ENCODE measurements at regions not wholly inside any gene's neighbourhood (a gene's known extent, or its start where the extent isn't known, plus 50 kb on each side); places are given as distances from the start of the nearest gene placed in this dataset.

DNA sequence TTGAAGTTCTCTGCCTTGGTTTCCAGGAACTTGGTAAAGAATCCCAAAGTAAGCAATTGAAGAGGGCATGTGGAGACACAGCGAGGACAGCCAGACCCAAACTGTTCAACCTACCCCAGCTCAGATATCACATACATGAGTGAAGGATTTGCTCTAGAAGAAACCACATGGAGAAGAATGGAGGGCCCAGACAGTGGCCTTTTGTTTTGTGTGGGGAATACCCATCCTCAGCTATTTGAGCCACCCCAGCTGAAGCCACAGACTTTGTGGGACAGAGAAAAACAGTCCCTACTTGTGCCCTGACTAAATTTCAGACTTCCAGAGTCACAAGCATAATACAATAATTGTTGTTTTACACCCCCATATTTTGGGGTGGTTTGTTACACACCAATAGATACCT, 387.1 kb downstream of the ZSWIM6 start:
- no peak for TF ChIP-seq POLR2A (IDR thresholded peaks at IDR 0.05)
- TF ChIP-seq, protein P1, sequence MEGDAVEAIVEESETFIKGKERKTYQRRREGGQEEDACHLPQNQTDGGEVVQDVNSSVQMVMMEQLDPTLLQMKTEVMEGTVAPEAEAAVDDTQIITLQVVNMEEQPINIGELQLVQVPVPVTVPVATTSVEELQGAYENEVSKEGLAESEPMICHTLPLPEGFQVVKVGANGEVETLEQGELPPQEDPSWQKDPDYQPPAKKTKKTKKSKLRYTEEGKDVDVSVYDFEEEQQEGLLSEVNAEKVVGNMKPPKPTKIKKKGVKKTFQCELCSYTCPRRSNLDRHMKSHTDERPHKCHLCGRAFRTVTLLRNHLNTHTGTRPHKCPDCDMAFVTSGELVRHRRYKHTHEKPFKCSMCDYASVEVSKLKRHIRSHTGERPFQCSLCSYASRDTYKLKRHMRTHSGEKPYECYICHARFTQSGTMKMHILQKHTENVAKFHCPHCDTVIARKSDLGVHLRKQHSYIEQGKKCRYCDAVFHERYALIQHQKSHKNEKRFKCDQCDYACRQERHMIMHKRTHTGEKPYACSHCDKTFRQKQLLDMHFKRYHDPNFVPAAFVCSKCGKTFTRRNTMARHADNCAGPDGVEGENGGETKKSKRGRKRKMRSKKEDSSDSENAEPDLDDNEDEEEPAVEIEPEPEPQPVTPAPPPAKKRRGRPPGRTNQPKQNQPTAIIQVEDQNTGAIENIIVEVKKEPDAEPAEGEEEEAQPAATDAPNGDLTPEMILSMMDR (IDR thresholded peaks at IDR 0.05), result no peak

DNA sequence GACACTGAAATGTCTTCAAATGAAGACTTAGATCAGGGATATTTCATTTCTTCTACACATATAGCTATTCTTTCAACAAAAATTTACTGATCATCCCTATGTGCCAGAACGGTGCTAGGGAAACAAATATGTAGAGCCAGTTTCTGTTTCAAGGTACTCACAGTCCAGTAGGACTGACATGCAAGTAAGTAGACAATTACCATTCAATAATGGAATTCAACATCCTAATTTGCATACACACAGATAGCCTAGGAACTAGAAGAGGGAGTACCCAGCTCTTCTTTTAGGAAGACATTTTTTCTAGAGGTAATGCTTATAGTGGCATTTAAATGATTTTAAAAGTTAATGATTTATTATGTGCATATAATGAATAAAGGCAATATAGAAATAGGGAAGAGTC, 388.8 kb downstream of the ZSWIM6 start:
- 82 to 90% methylated on average over 1 of the region's 1 CpG for WGBS, 2 donors
- TF ChIP-seq, protein P1 (IDR thresholded peaks at IDR 0.05), result no peak
- no peak for TF ChIP-seq POLR2A (IDR thresholded peaks at IDR 0.05)
- DNase-seq (ENCODE audit: low spot score in 2 of 2), result no peak
- no peak overlapping the region for H3K4me3 ChIP-seq (ENCODE audit: low read depth, poor library complexity, severe bottlenecking)
- intact Hi-C loops (cut with DNase I; ENCODE audit: low total_unique reads), result no loop called here

More for the DNA sequence above, 387.1 kb downstream of the ZSWIM6 start:
- WGBS, 2 donors, result 79 to 92% methylated on average over 1 of the region's 1 CpG
- no peak for DNase-seq (ENCODE audit: low spot score in 2 of 2)
- intact Hi-C loops (cut with DNase I; ENCODE audit: low total_unique reads), result no loop called here
- no peak overlapping the region for H3K4me3 ChIP-seq (ENCODE audit: low read depth, poor library complexity, severe bottlenecking)

DNA sequence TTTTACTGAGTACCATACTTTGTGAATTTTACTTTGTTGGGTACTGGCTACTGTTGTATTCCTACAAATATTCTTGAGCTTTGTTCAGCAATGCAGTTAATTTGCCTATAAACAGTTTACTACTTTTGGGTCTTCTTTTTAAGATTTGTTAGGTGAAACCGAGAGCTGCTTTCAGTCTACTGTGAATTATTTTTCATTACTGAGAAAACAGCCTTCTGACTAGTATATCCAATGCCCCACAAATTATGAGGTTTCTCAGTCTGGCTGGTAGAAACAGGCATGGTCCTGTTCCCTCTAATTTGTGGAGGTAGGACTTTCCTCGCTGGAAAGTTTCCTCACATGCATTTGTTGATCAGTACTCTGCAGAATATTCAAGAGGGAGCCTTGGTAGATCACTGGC, 392.0 kb downstream of the ZSWIM6 start:
- intact Hi-C loops (cut with DNase I; ENCODE audit: low total_unique reads), result no loop called here
- TF ChIP-seq, protein P1 (IDR thresholded peaks at IDR 0.05), result no peak
- no peak for TF ChIP-seq POLR2A (IDR thresholded peaks at IDR 0.05)
- 67 to 91% methylated on average over 2 of the region's 2 CpGs for WGBS, 2 donors
- DNase-seq (ENCODE audit: low spot score in 2 of 2), result no peak
- no peak overlapping the region for H3K4me3 ChIP-seq (ENCODE audit: low read depth, poor library complexity, severe bottlenecking)

DNA sequence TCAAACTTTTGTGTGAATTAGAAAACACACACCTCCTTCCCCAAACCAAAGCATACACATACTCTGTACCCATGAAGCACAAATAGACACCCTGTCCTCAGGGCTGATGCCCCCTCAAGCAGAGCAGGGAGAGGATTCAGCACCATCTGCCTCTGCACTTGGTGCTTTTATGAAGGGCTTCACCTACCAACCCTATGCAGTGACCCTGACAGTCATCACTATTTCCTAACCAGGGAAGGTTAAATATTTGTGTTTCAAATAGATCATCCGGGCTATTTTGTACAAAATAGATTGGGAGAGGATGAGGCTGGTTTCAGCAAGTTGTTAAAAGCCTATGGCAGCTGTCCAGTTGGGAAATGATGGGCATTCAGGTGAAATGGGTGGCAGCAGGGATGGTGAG, 396.2 kb downstream of the ZSWIM6 start:
- DNase-seq (ENCODE audit: low spot score in 2 of 2), result no peak
- intact Hi-C loops (cut with DNase I; ENCODE audit: low total_unique reads), result no loop called here
- TF ChIP-seq POLR2A (IDR thresholded peaks at IDR 0.05), result no peak
- TF ChIP-seq, protein P1 (IDR thresholded peaks at IDR 0.05), result no peak
- H3K4me3 ChIP-seq (ENCODE audit: low read depth, poor library complexity, severe bottlenecking), result no peak overlapping the region
- WGBS, 2 donors, result 75 to 94% methylated on average over 1 of the region's 1 CpG

DNA sequence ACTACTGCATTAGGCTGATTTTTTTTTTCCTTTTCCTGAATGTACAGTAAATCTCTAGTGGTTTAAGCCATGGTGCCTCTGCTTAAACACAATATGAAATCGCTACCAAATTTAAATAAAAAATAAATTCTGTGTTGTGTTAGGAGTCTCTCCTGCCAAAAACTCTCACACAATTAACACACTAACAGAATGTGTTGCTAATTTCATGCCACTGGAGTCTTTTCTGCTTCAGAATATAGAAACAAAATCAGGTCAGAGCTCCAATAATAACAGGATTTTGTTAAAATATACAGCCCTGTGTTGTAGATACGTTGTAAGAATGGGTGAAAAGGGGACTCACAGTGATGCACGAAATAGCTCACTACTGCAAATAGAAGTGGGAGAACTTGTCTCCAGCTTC, 398.8 kb downstream of the ZSWIM6 start:
- intact Hi-C loops (cut with DNase I; ENCODE audit: low total_unique reads), result no loop called here
- no peak for DNase-seq (ENCODE audit: low spot score in 2 of 2)
- 44 to 61% methylated on average over 3 of the region's 3 CpGs for WGBS, 2 donors
- no peak overlapping the region for H3K4me3 ChIP-seq (ENCODE audit: low read depth, poor library complexity, severe bottlenecking)
- TF ChIP-seq, protein P1 (IDR thresholded peaks at IDR 0.05), result no peak
- no peak for TF ChIP-seq POLR2A (IDR thresholded peaks at IDR 0.05)

DNA sequence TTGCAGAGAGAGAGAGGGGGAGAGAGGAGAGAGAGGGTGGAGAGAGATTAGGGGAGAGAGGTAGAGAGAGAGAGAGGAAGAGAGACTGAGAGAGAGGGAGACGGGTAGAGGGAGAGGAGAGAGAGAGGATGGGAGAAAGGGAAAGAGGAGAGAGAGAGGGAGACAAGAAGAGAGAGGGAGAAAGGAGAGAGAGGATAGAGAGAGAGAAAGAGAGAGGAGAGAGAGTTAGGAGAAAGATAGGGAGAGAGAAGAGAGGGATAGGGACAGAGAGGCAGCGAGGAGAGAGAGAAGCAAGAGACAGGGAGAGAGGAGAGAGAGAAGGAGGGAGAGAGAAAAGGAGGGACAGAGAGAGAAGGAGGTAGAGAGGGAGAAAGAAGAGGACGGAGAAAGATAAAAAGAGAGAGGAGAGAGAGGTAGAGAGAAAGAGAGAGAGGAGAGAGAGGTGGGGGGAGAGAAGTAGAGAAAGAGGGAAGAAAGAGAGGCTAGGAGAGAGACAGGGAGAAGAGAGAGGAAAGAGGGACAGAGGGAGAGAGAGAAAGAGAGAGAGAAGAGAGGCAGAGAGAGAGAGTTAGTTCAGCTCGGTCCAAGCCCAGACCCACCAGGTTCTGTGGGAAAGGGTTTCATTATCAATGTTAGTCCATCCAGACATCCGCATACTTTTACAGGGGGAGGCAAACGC, 399.3 kb downstream of the ZSWIM6 start:
- no peak for DNase-seq (ENCODE audit: low spot score in 2 of 2)
- 67 to 74% methylated on average over 5 to 6 of the region's 6 CpGs for WGBS, 2 donors
- H3K4me3 ChIP-seq (ENCODE audit: low read depth, poor library complexity, severe bottlenecking), result no peak overlapping the region
- TF ChIP-seq POLR2A (IDR thresholded peaks at IDR 0.05), result no peak
- TF ChIP-seq, protein P1 (IDR thresholded peaks at IDR 0.05), result no peak
- intact Hi-C loops (cut with DNase I; ENCODE audit: low total_unique reads), result no loop called here

Data from lower leg skin (tissue), 4 donors.